Tibial nerve (tissue), 4 donors: ENCODE measurements at regions not wholly inside any gene's neighbourhood (a gene's known extent, or its start where the extent isn't known, plus 50 kb on each side); places are given as distances from the start of the nearest gene placed in this dataset.

Source experiments
- DNase-seq, 2 donors: peaks; one replicate each; pipeline ENCODE4 v3.0.0-alpha.2; 2019; ENCODE audit warnings: low spot score in 2 of 2
- H3K27ac ChIP-seq, 4 donors: fragments of 200-600 bp; sonication (generic) in 3 of 4; one replicate each; pipeline ENCODE4 v1.5.1; 2017 to 2019; ENCODE audit warnings: mild to moderate bottlenecking in 1 of 4
- H3K27me3 ChIP-seq, 2 donors: fragments of 200-600 bp; sonication (generic) in 1 of 2; one replicate each; pipeline versions ENCODE4 v1.5.1 to v1.6.0; 2017 to 2019
- H3K36me3 ChIP-seq, 3 donors: fragments of 200-600 bp; sonication (generic); one replicate each; pipeline ENCODE4 v1.5.1; 2018 to 2019
- H3K4me1 ChIP-seq, 4 donors: fragments of 200-600 bp; sonication (generic) in 3 of 4; one replicate each; pipeline ENCODE4 v1.5.1; 2017 to 2019
- H3K4me3 ChIP-seq, 4 donors: fragments of 200-600 bp; sonication (generic) in 3 of 4; one replicate each; pipeline ENCODE4 v1.5.1; 2017 to 2019; ENCODE audit warnings: mild to moderate bottlenecking in 1 of 4, moderate library complexity in 1 of 4
- H3K9me3 ChIP-seq, 4 donors: fragments of 200-600 bp; sonication (generic) in 3 of 4; one replicate each; pipeline ENCODE4 v1.5.1; 2017 to 2019
- EP300 ChIP-seq, 2 donors: sonication (generic); formaldehyde crosslinking; IDR thresholded peaks; one replicate each; pipeline ENCODE4 v1.6.1; 2017; ENCODE audit warnings: antibody characterized with exemption in 2 of 2, mild to moderate bottlenecking in 1 of 2
- POLR2A ChIP-seq, 2 donors: fragments of 450-650 bp; IDR thresholded peaks; one replicate each; pipeline ENCODE4 v1.6.1; 2017; ENCODE audit warnings: antibody characterized with exemption in 2 of 2, mild to moderate bottlenecking in 2 of 2, moderate library complexity in 2 of 2
- WGBS, 2 donors: methylation state at CpG; one replicate each; pipeline ENCODE4 v1.1.5; 2018; 5-methylcytosine and 5-hydroxymethylcytosine counted together
- TF ChIP-seq, protein P1 (sequence below), 5 experiments: fragments of 200-600 bp in 3 of 5; fragments of 450-650 bp in 2 of 5; sonication (generic) in 3 of 5; IDR thresholded peaks; one replicate each; pipeline ENCODE4 v1.5.1; 2016 to 2019; ENCODE audit warnings: antibody characterized with exemption in 5 of 5, mild to moderate bottlenecking in 3 of 5, moderate library complexity in 2 of 5

DNA sequence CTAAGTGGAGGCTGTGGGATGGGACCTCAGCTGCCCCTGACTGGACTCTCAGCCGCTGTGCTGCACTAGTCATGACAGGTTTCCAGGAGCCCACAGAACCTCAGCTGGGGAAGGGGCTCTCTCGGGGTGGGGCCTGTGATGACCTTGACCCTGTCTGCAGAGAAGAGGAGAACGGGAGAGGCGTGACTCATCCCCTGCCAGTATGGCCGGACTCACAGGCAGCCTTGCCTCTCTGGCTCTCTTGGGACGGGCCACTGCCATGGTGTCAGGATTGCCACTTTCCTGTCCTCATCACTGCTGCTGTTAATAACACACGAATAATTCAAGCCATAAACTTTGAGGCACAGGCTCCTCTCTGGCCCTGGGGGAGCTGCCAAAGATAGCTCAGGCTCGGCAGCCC is 295.3 kb downstream of the UQCRFS1 start:
- TF ChIP-seq POLR2A (IDR thresholded peaks at IDR 0.05) (no peak), EP300 (IDR thresholded peaks at IDR 0.05) (no peak)
- TF ChIP-seq, protein P1, sequence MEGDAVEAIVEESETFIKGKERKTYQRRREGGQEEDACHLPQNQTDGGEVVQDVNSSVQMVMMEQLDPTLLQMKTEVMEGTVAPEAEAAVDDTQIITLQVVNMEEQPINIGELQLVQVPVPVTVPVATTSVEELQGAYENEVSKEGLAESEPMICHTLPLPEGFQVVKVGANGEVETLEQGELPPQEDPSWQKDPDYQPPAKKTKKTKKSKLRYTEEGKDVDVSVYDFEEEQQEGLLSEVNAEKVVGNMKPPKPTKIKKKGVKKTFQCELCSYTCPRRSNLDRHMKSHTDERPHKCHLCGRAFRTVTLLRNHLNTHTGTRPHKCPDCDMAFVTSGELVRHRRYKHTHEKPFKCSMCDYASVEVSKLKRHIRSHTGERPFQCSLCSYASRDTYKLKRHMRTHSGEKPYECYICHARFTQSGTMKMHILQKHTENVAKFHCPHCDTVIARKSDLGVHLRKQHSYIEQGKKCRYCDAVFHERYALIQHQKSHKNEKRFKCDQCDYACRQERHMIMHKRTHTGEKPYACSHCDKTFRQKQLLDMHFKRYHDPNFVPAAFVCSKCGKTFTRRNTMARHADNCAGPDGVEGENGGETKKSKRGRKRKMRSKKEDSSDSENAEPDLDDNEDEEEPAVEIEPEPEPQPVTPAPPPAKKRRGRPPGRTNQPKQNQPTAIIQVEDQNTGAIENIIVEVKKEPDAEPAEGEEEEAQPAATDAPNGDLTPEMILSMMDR (IDR thresholded peaks at IDR 0.05), result no peak
- no peaks in the 10 kb centered on the region for H3K36me3 ChIP-seq
- H3K9me3 ChIP-seq, result no peaks in the 10 kb centered on the region
- no peaks in the 10 kb centered on the region for H3K4me1 ChIP-seq
- WGBS, 2 donors, result 38% methylated on average over 5 to 7 of the region's 8 CpGs
- H3K27ac ChIP-seq, result no peak overlapping the region
- no peak for DNase-seq
- no peak overlapping the region for H3K4me3 ChIP-seq
- H3K27me3 ChIP-seq, result peaks cover 0 to 7% of the 10 kb centered on the region in 2 donors

GRCh38 chr19:28915737-28916460 is 297.1 kb downstream of the UQCRFS1 start:
- H3K9me3 ChIP-seq, result no peaks in the 10 kb centered on the region
- TF ChIP-seq POLR2A (IDR thresholded peaks at IDR 0.05) (no peak), EP300 (IDR thresholded peaks at IDR 0.05) (no peak)
- TF ChIP-seq, protein P1 (IDR thresholded peaks at IDR 0.05), result no peak
- H3K4me3 ChIP-seq, result no peak overlapping the region
- DNase-seq, result no peak
- peaks cover 0 to 3% of the 10 kb centered on the region in 2 donors for H3K27me3 ChIP-seq
- no peaks in the 10 kb centered on the region for H3K4me1 ChIP-seq
- no peak overlapping the region for H3K27ac ChIP-seq
- H3K36me3 ChIP-seq, result no peaks in the 10 kb centered on the region
- 70 to 72% methylated on average over 8 of the region's 8 CpGs for WGBS, 2 donors

DNA sequence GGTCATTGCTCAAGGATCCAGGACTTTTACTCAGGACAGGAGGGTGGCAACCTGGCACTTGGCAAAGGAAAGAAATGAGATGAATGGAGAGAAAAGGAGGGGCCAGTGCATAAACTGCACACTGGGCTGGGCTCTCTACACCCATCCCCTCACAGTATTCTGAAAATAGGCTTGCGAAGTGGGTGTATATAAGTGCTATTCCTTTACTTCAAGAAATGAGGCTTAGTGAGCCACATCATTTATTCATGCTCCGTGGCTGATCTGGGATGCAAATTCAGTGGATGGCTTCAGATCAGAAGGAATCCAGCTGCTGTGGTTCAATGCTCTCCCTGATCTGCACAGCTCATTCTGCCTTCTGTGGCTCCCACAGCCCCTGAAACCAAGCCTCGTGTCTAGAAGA is 297.7 kb downstream of the UQCRFS1 start:
- H3K9me3 ChIP-seq, result no peaks in the 10 kb centered on the region
- 80 to 84% methylated on average over 3 of the region's 3 CpGs for WGBS, 2 donors
- H3K27ac ChIP-seq, result no peak overlapping the region
- H3K27me3 ChIP-seq, result no peaks in the 10 kb centered on the region
- DNase-seq, result no peak
- TF ChIP-seq, protein P1 (IDR thresholded peaks at IDR 0.05), result no peak
- TF ChIP-seq POLR2A (IDR thresholded peaks at IDR 0.05) (no peak), EP300 (IDR thresholded peaks at IDR 0.05) (no peak)
- no peaks in the 10 kb centered on the region for H3K36me3 ChIP-seq
- no peak overlapping the region for H3K4me3 ChIP-seq
- H3K4me1 ChIP-seq, result no peaks in the 10 kb centered on the region

DNA sequence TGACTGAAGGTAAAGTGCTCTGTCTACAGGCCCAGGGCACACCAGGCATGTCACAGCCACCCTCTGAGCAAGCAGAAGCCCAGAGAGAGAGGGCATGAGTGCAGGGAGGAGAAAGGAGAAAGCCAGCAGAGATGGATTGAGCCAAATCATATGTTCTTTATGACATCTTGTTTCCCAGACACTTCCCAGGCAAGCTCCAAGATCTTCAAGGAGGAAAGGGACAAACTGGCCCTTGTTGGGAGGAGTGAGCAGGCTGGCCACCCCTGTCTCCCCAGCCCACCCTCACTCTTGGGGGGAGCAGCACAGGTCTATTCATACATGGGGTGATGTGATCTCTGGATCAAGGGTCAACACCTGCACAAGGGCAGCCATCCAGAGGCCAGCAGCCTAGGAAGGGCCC is 298.8 kb downstream of the UQCRFS1 start:
- TF ChIP-seq POLR2A (IDR thresholded peaks at IDR 0.05) (no peak), EP300 (IDR thresholded peaks at IDR 0.05) (no peak)
- TF ChIP-seq, protein P1 (IDR thresholded peaks at IDR 0.05), result no peak
- DNase-seq, result no peak
- Histone ChIP-seq H3K27ac (no peak overlapping the region), H3K4me1 (no peaks in the 10 kb centered on the region), H3K27me3 (no peaks in the 10 kb centered on the region), H3K4me3 (no peak overlapping the region), H3K9me3 (no peaks in the 10 kb centered on the region), H3K36me3 (no peaks in the 10 kb centered on the region)

- H3K27ac ChIP-seq, result no peak overlapping the region
- H3K4me1 ChIP-seq, result no peaks in the 10 kb centered on the region
- WGBS, 2 donors, result 84% methylated on average over 6 of the region's 6 CpGs
- TF ChIP-seq EP300 (IDR thresholded peaks at IDR 0.05) (no peak), POLR2A (IDR thresholded peaks at IDR 0.05) (no peak)
- TF ChIP-seq, protein P1 (IDR thresholded peaks at IDR 0.05), result no peak
- H3K36me3 ChIP-seq, result no peaks in the 10 kb centered on the region
- no peak overlapping the region for H3K4me3 ChIP-seq
- H3K9me3 ChIP-seq, result no peaks in the 10 kb centered on the region
- H3K27me3 ChIP-seq, result no peaks in the 10 kb centered on the region
- DNase-seq, result no peak
Measured at GRCh38 chr19:28913626-28914025, 299.3 kb downstream of the UQCRFS1 start.
